Kidney glomerular epithelial cell (primary cell): ENCODE measurements at regions not wholly inside any gene's neighbourhood (a gene's known extent, or its start where the extent isn't known, plus 50 kb on each side); places are given as distances from the start of the nearest gene placed in this dataset.

Experiments used
- DNase-seq: peaks from one replicate; lab custom pipeline; 2025; lab: John Stamatoyannopoulos, UW

GRCh38 chr5:115402822-115403577 lies 106.5 kb upstream of the CCDC112 start:
- peak; percentile 10 for DNase-seq

GRCh38 chr5:115402092-115402491 lies 105.6 kb upstream of the CCDC112 start:
- no peak for DNase-seq

GRCh38 chr5:115398719-115399118 lies 102.3 kb upstream of the CCDC112 start:
- DNase-seq: peak; percentile 29

GRCh38 chr5:115396688-115397087 lies 100.2 kb upstream of the CCDC112 start:
- DNase-seq: peak; percentile 9

GRCh38 chr5:115396081-115396480 lies 99.6 kb upstream of the CCDC112 start:
- DNase-seq: no peak

GRCh38 chr5:115394531-115394930 lies 98.1 kb upstream of the CCDC112 start:
- no peak for DNase-seq

- no peak for DNase-seq
Measured at GRCh38 chr5:115393239-115393638, 96.8 kb upstream of the CCDC112 start.

- DNase-seq: no peak
Measured at GRCh38 chr5:115392611-115393010, 96.2 kb upstream of the CCDC112 start.

- no peak for DNase-seq
Measured at GRCh38 chr5:115391780-115392179, 95.3 kb upstream of the CCDC112 start.

GRCh38 chr5:115389799-115390382 lies 93.4 kb upstream of the CCDC112 start:
- DNase-seq: no peak

- no peak for DNase-seq
Measured at GRCh38 chr5:115389034-115389798, 92.8 kb upstream of the CCDC112 start.

GRCh38 chr5:115388240-115388639 lies 91.8 kb upstream of the CCDC112 start:
- DNase-seq: no peak

GRCh38 chr5:115387816-115388215 lies 91.4 kb upstream of the CCDC112 start:
- DNase-seq: no peak

- no peak for DNase-seq
Measured at GRCh38 chr5:115386657-115387056, 90.2 kb upstream of the CCDC112 start.

GRCh38 chr5:115384587-115385375 lies 88.3 kb upstream of the CCDC112 start:
- DNase-seq: no peak

- DNase-seq: no peak
Measured at GRCh38 chr5:115382989-115383388, 86.5 kb upstream of the CCDC112 start.

GRCh38 chr5:115381911-115382662 lies 85.6 kb upstream of the CCDC112 start:
- no peak for DNase-seq

- DNase-seq: peak; percentile 35
Measured at GRCh38 chr5:115379622-115380344, 83.3 kb upstream of the CCDC112 start.

- DNase-seq: no peak
Measured at GRCh38 chr5:115378754-115379153, 82.3 kb upstream of the CCDC112 start.

GRCh38 chr5:115377468-115378217 lies 81.2 kb upstream of the CCDC112 start:
- DNase-seq: peak; percentile 91
